ENCODE measurements at regions not wholly inside any gene's neighbourhood (a gene's known extent, or its start where the extent isn't known, plus 50 kb on each side); places are given as distances from the start of the nearest gene placed in this dataset.

GRCh38 chr11:27757953-27758352 is 57.7 kb upstream of the BDNF start:
- H3K27ac Mint-ChIP-seq = no peak overlapping the region
- POLR2A ChIA-PET = no interaction called here
- CTCF ChIA-PET = no interaction called here
- peaks cover 2% of the 10 kb centered on the region for H3K9me3 Mint-ChIP-seq
- H3K36me3 Mint-ChIP-seq (ENCODE audit: low read depth) = no peaks in the 10 kb centered on the region
- no peaks in the 10 kb centered on the region for H3K27me3 Mint-ChIP-seq
- DNase-seq = no peak
- no peaks in the 10 kb centered on the region for H3K4me1 Mint-ChIP-seq
- no peak overlapping the region for H3K4me3 Mint-ChIP-seq

- no peaks in the 10 kb centered on the region for H3K36me3 Mint-ChIP-seq (ENCODE audit: low read depth)
- H3K27me3 Mint-ChIP-seq = no peaks in the 10 kb centered on the region
- CTCF ChIA-PET = no interaction called here
- no peak overlapping the region for H3K27ac Mint-ChIP-seq
- POLR2A ChIA-PET = no interaction called here
- H3K4me1 Mint-ChIP-seq = no peaks in the 10 kb centered on the region
- H3K4me3 Mint-ChIP-seq = no peak overlapping the region
- peaks cover 2% of the 10 kb centered on the region for H3K9me3 Mint-ChIP-seq
- DNase-seq = no peak
Observed at GRCh38 chr11:27754035-27755017, 54.1 kb upstream of the BDNF start.

All from activated CD4-positive, alpha-beta memory T cell treated with anti-CD3 and anti-CD28 coated beads, Interleukin-2, amount 10 ng/mL, durations not matched to agents 7 days and 5 days (primary cell).